HCT116 (cell line): ENCODE measurements at regions not wholly inside any gene's neighbourhood (a gene's known extent, or its start where the extent isn't known, plus 50 kb on each side); places are given as distances from the start of the nearest gene placed in this dataset.

Experiments
- CTCF ChIP-seq, 3 experiments: fragments of 200-600 bp in 1 of 3; sonication (generic) in 1 of 3; IDR thresholded peaks in 2 of 3; conservative IDR thresholded peaks in 1 of 3; 2 replicates each; pipeline ENCODE4 v1.5.1; 2012 to 2017; ENCODE audit warnings: low read depth in 2 of 3, low read length in 2 of 3, antibody characterized with exemption in 1 of 3, borderline replicate concordance in 1 of 3, control low read depth in 1 of 3, mild to moderate bottlenecking in 1 of 3, mixed read lengths in 1 of 3, mixed run types in 1 of 3, moderate library complexity in 1 of 3; ENCODE audit not compliant: insufficient read depth in 1 of 3
- RAD21 ChIP-seq: IDR thresholded peaks from 2 replicates; pipeline ENCODE4 v1.6.1; 2012; ENCODE audit warnings: low read depth, mild to moderate bottlenecking

DNA sequence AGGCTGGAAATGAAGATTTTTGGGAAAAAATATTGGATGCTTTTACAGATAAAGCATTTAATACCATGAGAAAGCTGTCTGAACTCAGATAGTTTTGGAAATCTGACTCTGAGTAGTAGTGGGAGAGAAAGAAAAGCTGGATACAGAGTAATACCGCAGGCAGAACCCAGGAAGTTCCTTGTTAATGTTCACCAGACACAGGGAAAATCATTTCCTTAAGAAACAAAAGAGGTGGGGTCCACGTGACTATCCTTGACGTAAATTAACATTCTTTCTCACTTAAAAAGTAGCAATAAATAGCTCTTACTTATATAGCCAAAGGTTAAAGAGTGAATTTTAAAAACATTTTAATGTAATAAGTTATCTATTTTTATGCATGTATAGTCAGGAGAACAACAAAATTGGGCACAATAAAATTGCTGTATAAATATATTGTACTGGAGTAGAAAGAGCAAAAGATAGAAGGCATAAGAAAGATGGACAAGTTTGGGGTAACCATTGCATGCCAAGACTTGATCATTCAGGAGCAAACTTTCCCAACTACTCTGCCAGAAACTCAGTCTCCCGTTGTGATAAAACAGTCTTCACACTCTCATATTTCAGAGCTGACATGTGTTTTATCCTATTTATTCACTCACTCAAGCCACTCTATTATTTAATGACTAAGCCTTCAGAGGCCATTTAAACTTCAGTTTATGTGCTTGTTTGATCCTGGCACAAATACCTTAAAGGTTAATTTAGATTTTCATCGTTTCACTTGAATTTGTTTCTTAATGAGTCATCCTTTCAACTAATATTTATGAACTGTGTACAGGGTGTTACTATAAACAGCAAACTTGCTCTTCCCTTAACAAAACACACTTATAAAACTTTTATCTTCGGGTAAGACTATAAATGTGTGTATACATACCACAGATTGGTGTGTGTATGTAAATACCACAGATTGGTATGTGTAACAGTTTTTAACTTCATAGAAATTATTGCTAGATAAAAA is 143.1 kb downstream of the GNAI1 start (continued):
- no peak; the same call in 1 of the 2 replicates for TF ChIP-seq RAD21
- no peak for TF ChIP-seq CTCF (IDR thresholded peaks at IDR 0.05 in 2 of 3, conservative IDR thresholded peaks at IDR 0.05 in 1 of 3; ENCODE audit: borderline replicate concordance in 1 of 3, insufficient read depth in 1 of 3, low read depth in 2 of 3, low read length in 2 of 3)
